Activated B cell treated with CpG ODN at 0.5 μM for 24 hours (primary cell): ENCODE measurements at regions not wholly inside any gene's neighbourhood (a gene's known extent, or its start where the extent isn't known, plus 50 kb on each side); places are given as distances from the start of the nearest gene placed in this dataset.

ENCODE experiments used
- ATAC-seq: fragments of 200-7000 bp; cut with Tn5 transposase; one replicate; pipeline ENCODE4 v1.10.0; 2021; ENCODE audit warnings: low read depth, mild to moderate bottlenecking, moderate library complexity
- CTCF ChIA-PET: fragments of 350-600 bp; sonication (Branson Sonifier 250); formaldehyde crosslinking; loops from one replicate; lab custom pipeline; 2021; ENCODE audit warnings: antibody characterized with exemption; lab: Charles Lee
- POLR2A ChIA-PET: fragments of 350-600 bp; sonication (Branson Sonifier 250); formaldehyde crosslinking; loops from one replicate; lab custom pipeline; 2021; ENCODE audit warnings: antibody characterized with exemption; lab: Charles Lee
- DNase-seq: peaks from one replicate; pipeline ENCODE4 v3.0.0; 2022
- H3K27ac Mint-ChIP-seq: one replicate; pipeline ENCODE4 v1.8.0; 2020; ENCODE audit warnings: mixed read lengths
- H3K27me3 Mint-ChIP-seq: one replicate; pipeline ENCODE4 v1.8.0; 2021; ENCODE audit warnings: mixed read lengths
- H3K36me3 Mint-ChIP-seq: one replicate; pipeline ENCODE4 v1.8.0; 2021; ENCODE audit warnings: low read depth, mixed read lengths
- H3K4me1 Mint-ChIP-seq: one replicate; pipeline ENCODE4 v1.8.0; 2021; ENCODE audit warnings: mixed read lengths
- H3K4me3 Mint-ChIP-seq: one replicate; pipeline ENCODE4 v1.8.0; 2020; ENCODE audit warnings: mild to moderate bottlenecking, mixed read lengths
- H3K9me3 Mint-ChIP-seq: one replicate; pipeline ENCODE4 v1.8.0; 2020; ENCODE audit warnings: mixed read lengths
- intact Hi-C: fragments of 100-400 bp; cut with micrococcal nuclease; formaldehyde crosslinking; loops from one replicate; pipeline ENCODE4 v1.15.1; 2024
- TF ChIP-seq, protein P1 (sequence below): fragments of 200-600 bp; IDR thresholded peaks from one replicate; pipeline ENCODE4 v1.8.0; 2022; ENCODE audit warnings: antibody characterized with exemption, mild to moderate bottlenecking

DNA sequence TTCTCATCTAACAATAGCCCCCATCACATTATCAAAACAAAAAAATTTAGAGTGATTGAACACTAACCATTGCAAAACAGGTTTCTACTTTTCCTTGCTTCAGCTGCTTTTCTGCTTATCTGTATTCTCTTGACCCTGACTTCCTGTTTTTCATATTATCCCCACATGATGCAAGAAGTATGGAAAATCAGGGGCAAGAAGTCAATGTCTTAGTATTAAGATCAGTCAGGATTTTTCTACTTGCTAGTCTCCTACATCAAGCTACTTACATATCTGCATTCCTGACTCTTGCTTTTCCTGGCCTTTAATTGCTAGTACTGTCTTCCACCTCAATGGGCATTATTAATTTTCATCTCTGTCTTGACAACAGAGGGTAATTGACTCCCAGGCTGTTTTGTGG lies 300.2 kb downstream of the OTOL1 start:
- intact Hi-C loops, result no loop called here
- DNase-seq, result no peak
- H3K36me3 Mint-ChIP-seq, result no peaks in the 10 kb centered on the region
- POLR2A ChIA-PET, result no interaction called here
- H3K27ac Mint-ChIP-seq, result no peak overlapping the region
- H3K27me3 Mint-ChIP-seq, result no peaks in the 10 kb centered on the region
- TF ChIP-seq, protein P1, sequence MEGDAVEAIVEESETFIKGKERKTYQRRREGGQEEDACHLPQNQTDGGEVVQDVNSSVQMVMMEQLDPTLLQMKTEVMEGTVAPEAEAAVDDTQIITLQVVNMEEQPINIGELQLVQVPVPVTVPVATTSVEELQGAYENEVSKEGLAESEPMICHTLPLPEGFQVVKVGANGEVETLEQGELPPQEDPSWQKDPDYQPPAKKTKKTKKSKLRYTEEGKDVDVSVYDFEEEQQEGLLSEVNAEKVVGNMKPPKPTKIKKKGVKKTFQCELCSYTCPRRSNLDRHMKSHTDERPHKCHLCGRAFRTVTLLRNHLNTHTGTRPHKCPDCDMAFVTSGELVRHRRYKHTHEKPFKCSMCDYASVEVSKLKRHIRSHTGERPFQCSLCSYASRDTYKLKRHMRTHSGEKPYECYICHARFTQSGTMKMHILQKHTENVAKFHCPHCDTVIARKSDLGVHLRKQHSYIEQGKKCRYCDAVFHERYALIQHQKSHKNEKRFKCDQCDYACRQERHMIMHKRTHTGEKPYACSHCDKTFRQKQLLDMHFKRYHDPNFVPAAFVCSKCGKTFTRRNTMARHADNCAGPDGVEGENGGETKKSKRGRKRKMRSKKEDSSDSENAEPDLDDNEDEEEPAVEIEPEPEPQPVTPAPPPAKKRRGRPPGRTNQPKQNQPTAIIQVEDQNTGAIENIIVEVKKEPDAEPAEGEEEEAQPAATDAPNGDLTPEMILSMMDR, result no peak
- peaks cover 4% of the 10 kb centered on the region for H3K9me3 Mint-ChIP-seq
- no peak for ATAC-seq
- CTCF ChIA-PET, result no interaction called here
- no peak overlapping the region for H3K4me3 Mint-ChIP-seq
- H3K4me1 Mint-ChIP-seq, result no peaks in the 10 kb centered on the region

DNA sequence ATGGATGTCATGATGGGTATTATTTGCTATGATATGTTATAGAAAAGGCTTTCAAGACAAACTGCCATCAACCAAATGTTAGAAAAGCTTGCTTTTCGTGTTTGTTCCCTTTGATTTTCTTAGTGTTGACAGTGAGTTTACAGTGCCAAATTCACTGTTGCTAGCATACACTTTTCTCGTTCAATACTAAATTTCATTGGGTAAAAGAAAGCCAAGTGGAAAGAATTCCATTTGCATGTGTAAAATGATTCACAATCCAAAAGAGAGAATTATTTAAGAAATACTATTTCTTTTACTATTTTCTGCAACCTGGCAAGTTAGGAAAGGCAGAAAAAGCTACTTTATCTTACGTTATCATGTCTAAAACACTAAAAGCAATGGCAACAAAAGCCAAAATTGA lies 301.4 kb downstream of the OTOL1 start:
- ChIA-PET CTCF (no interaction called here), POLR2A (no interaction called here)
- H3K4me1 Mint-ChIP-seq, result no peaks in the 10 kb centered on the region

DNA sequence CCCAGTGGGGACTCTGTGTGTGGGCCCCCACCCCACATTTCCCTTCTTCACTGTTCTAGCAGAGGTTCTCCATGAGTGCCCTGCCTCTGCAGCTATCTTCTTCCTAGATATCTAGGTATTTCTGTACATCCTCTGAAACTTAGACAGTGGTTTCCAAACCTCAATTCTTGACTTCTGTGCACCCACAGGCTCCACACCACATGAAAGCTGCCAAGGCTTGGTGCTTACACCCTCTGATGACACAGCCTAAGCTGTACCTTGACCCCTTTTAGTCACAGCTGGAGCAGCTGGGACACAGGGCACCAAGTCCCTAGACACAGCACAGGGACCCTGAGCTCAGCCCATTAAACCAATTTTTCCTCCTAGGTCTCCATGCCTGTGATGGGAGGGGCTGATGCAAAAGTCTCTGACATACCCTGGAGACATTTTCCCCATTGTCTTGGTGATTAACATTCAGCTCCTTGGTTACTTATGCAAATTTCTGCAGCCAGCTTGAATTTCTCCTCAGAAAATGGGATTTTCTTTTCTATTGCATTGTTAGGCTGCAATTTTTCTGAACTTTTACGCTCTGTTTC lies 304.5 kb downstream of the OTOL1 start:
- Mint-ChIP-seq H3K4me1 (no peaks in the 10 kb centered on the region), H3K4me3 (no peak overlapping the region), H3K27ac (no peak overlapping the region), H3K36me3 (no peaks in the 10 kb centered on the region), H3K27me3 (no peaks in the 10 kb centered on the region), H3K9me3 (peaks cover 8% of the 10 kb centered on the region)
- CTCF ChIA-PET, result no interaction called here
- DNase-seq, result no peak
- intact Hi-C loops, result no loop called here
- TF ChIP-seq, protein P1, result no peak
- ATAC-seq, result no peak
- POLR2A ChIA-PET, result no interaction called here

More for the DNA sequence above, 301.4 kb downstream of the OTOL1 start:
- no peak for ATAC-seq
- Mint-ChIP-seq H3K36me3 (no peaks in the 10 kb centered on the region), H3K9me3 (peaks cover 5% of the 10 kb centered on the region), H3K4me3 (no peak overlapping the region), H3K27me3 (no peaks in the 10 kb centered on the region), H3K27ac (no peak overlapping the region)
- intact Hi-C loops, result no loop called here
- no peak for DNase-seq
- TF ChIP-seq, protein P1, result no peak

DNA sequence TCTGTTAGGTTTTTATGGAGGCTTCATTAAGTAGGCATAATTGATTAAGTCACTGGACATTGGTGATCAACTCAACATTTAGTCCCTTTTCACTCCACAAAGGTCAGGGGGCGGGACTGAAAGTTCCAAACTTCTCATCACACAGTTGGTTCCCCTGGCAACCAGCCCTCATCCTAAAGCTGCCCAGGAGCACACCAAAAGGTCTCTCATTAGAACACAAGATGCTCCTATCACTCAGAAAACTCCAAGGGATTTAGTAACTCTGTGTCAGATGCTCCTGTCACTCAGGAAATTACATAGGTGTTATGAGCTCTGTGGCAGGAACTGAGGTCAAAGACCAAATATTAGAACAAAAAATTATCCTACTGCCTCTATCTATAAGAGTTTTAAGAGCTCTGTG lies 321.5 kb downstream of the OTOL1 start:
- Mint-ChIP-seq H3K4me1 (no peaks in the 10 kb centered on the region), H3K27ac (no peak overlapping the region), H3K4me3 (no peak overlapping the region), H3K36me3 (no peaks in the 10 kb centered on the region), H3K27me3 (no peaks in the 10 kb centered on the region), H3K9me3 (peaks cover 4% of the 10 kb centered on the region)
- TF ChIP-seq, protein P1, result no peak
- ChIA-PET CTCF (no interaction called here), POLR2A (no interaction called here)
- intact Hi-C loops, result no loop called here
- DNase-seq (no peak), ATAC-seq (no peak)

DNA sequence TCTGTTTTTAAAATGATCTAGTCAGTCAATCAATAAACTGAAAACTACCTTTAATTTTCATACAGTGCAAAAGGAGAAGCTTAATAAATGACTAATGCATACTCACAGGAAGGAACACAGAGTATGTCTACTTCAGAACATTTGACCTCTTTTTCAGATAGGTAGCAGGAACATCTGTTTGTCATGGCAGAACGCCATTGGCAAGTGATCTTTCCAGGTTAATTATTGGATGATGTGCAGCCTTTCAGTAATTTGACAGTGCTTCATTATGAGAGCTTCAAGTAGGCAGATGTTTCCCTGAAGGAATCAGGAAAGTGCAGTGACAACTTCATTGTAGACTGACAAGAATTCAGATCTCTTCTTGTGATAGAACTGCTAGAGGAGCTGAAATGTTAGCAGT lies 325.0 kb downstream of the OTOL1 start:
- ChIA-PET POLR2A (no interaction called here), CTCF (no interaction called here)
- peaks cover 4% of the 10 kb centered on the region for H3K9me3 Mint-ChIP-seq
- H3K36me3 Mint-ChIP-seq, result no peaks in the 10 kb centered on the region
- DNase-seq (no peak), ATAC-seq (no peak)
- no peaks in the 10 kb centered on the region for H3K27me3 Mint-ChIP-seq
- H3K4me3 Mint-ChIP-seq, result no peak overlapping the region
- no peak overlapping the region for H3K27ac Mint-ChIP-seq
- no peaks in the 10 kb centered on the region for H3K4me1 Mint-ChIP-seq
- intact Hi-C loops, result no loop called here
- TF ChIP-seq, protein P1, result no peak
